HG02678 (cell line): ENCODE measurements at regions not wholly inside any gene's neighbourhood (a gene's known extent, or its start where the extent isn't known, plus 50 kb on each side); places are given as distances from the start of the nearest gene placed in this dataset.
"Not testable (repeated sequence)": the region's sequence is repeated elsewhere in the genome, so short reads cannot be mapped to it uniquely, and the experiment has no call there.

Experiments used
- ATAC-seq: cut with Tn5 transposase; IDR thresholded peaks from one replicate; pipeline ENCODE4 v1.9.1; 2021; ENCODE audit warnings: mild to moderate bottlenecking, moderate library complexity; ENCODE audit not compliant: unreplicated experiment

- ATAC-seq = no peak
These were observed 1014.0 kb upstream of the SEMA6A start for GRCh38 chr5:117588611-117589010.

- no peak for ATAC-seq
These were observed 1012.5 kb upstream of the SEMA6A start for GRCh38 chr5:117587111-117587510.

GRCh38 chr5:117568622-117569021 is 994.0 kb upstream of the SEMA6A start:
- ATAC-seq = no peak

GRCh38 chr5:117568126-117568525 is 993.5 kb upstream of the SEMA6A start:
- ATAC-seq = no peak

DNA sequence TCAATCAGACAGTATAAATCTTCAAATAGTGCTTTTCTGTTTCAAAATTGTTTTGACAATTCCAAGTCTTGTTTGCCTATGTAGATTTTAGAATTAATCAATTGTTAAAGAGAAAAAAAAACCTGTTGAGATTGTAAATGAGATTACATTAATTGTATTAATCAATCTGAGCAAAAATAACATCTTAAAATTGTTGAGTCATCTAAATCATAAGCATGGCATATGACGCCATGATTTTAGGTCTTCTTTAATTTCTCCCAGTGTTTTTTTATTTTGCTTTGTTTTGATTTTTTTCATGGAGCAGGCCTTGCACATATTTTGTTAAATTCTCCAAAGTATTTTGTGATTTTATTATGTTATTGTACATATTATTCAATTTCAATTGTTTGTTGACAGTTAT is 988.0 kb upstream of the SEMA6A start:
- no peak for ATAC-seq

- no peak for ATAC-seq
These were observed 986.9 kb upstream of the SEMA6A start for GRCh38 chr5:117561531-117561930.

DNA sequence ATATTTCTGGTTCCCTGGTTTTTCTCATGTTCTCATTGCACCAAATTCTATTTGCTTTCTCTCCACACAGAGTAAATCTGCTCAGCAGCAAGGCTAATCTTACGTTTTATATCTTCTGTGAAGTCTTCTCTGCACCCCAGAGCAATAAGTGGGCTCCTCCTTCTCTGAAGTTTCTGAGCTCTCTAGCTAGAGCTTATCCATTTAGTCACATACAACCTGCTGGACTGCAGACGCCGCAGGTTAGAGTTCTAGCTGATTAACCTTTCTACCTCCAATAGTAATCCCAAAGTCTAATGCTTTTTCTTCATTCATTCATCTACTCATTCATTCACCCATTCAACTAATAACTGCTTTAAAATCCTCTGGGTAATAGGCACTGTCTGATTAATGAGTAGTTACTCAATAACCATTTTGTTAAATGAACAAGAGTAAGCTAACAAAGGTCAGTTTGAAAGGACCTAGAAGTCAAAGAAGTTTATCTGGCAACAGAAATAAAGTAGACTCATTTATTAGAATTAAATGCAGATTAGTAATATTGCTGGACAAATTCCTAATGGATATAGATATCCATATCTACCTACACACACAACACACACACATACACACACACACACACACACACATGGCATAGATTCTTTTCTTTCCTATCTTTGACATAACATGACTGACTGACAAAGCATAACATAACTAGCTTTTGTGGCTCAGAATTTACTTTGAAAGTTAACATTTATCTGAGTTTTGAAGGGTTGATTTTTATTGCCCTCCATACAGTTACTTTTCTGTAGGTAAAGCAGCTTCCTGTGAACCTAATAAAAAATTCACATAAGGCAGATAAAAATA is 984.6 kb upstream of the SEMA6A start:
- ATAC-seq = no peak

GRCh38 chr5:117551236-117551635 is 976.6 kb upstream of the SEMA6A start:
- no peak for ATAC-seq

DNA sequence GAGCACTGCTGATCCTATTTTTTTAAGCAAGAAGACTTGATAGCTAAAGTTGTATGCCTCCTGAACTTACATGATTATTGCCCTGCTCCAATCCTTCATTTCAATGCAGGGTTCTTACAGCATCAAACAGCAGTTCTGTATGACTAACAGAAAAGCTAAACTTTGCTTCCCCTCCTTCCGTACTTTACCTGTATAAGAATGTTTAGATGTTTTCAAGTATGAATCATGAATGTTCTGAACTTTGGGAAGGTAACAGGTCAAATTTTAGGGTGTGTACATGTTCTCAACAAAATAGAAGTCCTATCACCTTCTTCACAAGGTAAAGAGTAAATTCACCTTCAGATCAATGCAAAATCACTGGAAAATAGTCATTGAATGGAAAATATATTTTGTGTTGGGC is 972.6 kb upstream of the SEMA6A start:
- ATAC-seq = no peak

- ATAC-seq = no peak
These were observed 965.1 kb upstream of the SEMA6A start for GRCh38 chr5:117539692-117540091.

GRCh38 chr5:117533792-117534191 is 959.2 kb upstream of the SEMA6A start:
- no peak for ATAC-seq

GRCh38 chr5:117533051-117533670 is 958.5 kb upstream of the SEMA6A start:
- not testable (repeated sequence) for ATAC-seq

DNA sequence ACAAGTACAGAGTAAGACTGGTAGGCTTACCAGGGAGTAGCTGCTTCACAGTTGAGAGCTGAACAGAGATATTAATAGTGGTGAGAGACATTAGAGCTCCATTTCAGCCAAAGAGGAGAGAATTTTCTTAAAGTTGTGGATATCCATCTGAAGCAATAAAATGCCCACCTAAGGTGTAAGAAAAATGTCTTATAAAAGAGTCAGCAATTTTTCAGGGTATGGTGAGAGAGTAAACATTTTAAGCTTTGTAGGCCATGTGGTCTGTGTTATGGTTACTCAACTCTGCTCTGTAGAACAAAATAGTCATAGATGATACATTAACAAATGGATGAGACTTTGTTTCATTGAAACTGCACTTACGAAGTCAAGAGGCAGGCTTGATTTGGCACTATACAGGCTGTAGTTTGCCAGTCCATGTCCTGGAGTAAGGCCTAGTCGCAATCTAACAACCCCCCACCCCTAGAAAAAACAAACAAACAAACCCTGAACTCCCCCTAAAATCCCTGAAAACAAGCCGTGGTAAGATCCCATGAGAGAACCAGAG is 945.4 kb upstream of the SEMA6A start:
- no peak for ATAC-seq

DNA sequence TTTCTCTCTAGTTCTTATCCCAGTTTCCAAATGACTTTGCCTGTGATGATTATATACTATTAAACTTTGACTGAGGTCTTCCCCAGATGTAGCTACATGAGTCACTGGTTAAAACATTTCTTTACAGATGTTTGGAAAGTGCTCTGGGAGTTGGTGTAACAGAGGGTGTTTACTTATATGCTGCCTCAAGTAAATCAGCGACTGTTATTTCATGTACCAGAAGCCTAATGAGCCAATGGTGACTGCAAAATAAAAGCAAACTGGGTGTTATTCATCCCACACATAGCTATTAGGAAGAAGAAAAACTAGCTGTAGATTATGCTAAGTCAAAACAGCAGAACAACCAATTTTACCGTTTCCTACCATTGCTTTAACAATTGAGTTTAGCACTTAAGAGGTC is 929.7 kb upstream of the SEMA6A start:
- ATAC-seq = no peak

- ATAC-seq = no peak
These were observed 923.0 kb upstream of the SEMA6A start for GRCh38 chr5:117497601-117498000.

GRCh38 chr5:117496801-117497200 is 922.2 kb upstream of the SEMA6A start:
- no peak for ATAC-seq

DNA sequence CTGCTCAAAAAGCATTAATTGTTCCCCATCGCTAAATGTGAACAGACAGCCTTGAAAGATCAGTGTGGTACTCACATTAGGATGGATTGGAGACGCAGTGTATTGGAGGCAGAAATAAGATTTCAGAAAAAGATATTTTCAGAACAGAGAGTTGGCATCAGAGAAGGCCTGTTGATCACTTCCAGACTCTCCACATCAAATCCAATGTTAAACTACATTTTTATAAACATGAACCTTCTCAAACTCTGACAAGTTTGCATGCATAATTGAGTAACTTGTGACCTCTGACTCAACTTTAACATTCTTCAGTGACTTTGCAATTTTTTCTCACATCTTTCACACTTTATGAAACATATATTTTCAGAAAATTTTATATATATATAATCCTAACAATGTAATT is 919.6 kb upstream of the SEMA6A start:
- ATAC-seq = no peak

GRCh38 chr5:117488976-117489500 is 914.4 kb upstream of the SEMA6A start:
- no peak for ATAC-seq

GRCh38 chr5:117487556-117487955 is 912.9 kb upstream of the SEMA6A start:
- no peak for ATAC-seq

DNA sequence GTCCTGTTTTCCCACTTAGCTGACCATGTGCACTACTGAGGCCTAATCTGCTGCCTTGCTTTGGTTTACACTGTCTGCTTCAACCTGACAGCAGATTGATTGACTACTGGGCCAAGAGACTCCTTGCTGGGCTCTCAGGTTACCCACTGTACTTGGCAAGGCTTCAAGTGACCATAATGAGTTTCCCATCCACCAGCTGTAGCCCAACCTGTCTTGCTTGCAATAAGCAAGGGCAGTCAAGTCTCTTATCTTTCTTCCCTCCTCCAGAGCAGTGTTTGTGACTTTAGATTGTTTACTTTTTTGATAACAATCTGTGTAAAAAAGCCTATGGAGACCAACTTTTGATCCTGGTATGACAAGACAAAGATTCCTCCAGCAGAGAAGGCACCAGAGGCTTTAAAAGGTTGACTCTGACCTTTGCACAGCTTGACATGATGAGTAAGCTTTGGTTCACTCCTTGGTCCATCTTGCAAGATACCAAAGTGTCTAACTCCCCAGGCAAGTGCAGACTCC is 912.3 kb upstream of the SEMA6A start:
- ATAC-seq = no peak

DNA sequence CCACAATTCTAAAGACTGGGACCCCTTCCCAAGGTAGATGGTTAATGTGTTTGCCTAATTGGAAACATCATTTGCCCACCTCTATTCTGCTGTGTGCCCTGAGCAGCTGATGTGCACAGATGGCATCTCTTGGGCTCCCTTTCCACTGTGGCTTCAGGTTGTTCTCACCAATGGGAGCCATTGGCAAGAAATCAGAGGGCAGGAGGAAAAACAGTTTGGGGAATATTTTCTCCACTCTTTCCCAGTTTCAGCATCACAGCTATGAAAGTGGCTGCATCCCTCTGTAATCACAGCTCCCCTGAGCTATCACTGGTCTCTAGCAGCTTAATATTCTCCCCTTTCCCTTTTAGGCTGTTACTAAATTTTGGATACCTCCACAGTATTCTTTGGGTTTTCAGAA is 911.6 kb upstream of the SEMA6A start:
- ATAC-seq = no peak

GRCh38 chr5:117475919-117476318 is 901.3 kb upstream of the SEMA6A start:
- ATAC-seq = no peak
